ENCODE measurements at regions not wholly inside any gene's neighbourhood (a gene's known extent, or its start where the extent isn't known, plus 50 kb on each side); places are given as distances from the start of the nearest gene placed in this dataset.

GRCh38 chr10:24118246-24118645 lies 90.7 kb upstream of the KIAA1217 start:
- H3K27ac ChIP-seq, result no peak overlapping the region
- no peaks in the 10 kb centered on the region for H3K4me1 ChIP-seq (replicated peaks; ENCODE audit: insufficient read depth)
- no peak overlapping the region for H3K4me3 ChIP-seq
- H3K27me3 ChIP-seq (ENCODE audit: insufficient read depth, low read depth), result no peaks in the 10 kb centered on the region
- no peak overlapping the region for H2AFZ ChIP-seq
- POLR2A ChIA-PET (ENCODE audit: unreplicated experiment), result no interaction called here
- no peaks in the 10 kb centered on the region for H3K36me3 ChIP-seq (ENCODE audit: low read depth)
- no peaks in the 10 kb centered on the region for H3F3A ChIP-seq (ENCODE audit: insufficient read depth, low read depth)
- no TSS peak for BruUV-seq (replicated peaks)
- no peaks in the 10 kb centered on the region for H3K79me2 ChIP-seq (ENCODE audit: low read depth)
- CTCF ChIA-PET, result no interaction called here
- no peaks in the 10 kb centered on the region for H4K20me1 ChIP-seq (ENCODE audit: insufficient read depth)
- TF ChIP-seq CTCF (conservative IDR thresholded peaks at IDR 0.05) (no peak), EZH2 (IDR thresholded peaks at IDR 0.05; ENCODE audit: low read depth) (no peak)
- H3K4me2 ChIP-seq, result no peak overlapping the region
- no peak for DNase-seq
- no peaks in the 10 kb centered on the region for H3K9me2 ChIP-seq (ENCODE audit: insufficient read depth)
- intact Hi-C loops (cut with micrococcal nuclease; ENCODE audit: unreplicated experiment), result no loop called here
- H3K9me3 ChIP-seq (ENCODE audit: insufficient read depth, low read depth), result no peaks in the 10 kb centered on the region

- ChIA-PET CTCF (no interaction called here), POLR2A (ENCODE audit: unreplicated experiment) (no interaction called here)
- BruUV-seq (replicated peaks), result no TSS peak
These were observed 89.0 kb upstream of the KIAA1217 start for GRCh38 chr10:24119896-24120295.

GRCh38 chr10:24120646-24121045 lies 88.3 kb upstream of the KIAA1217 start:
- Histone ChIP-seq H3K9me3 (ENCODE audit: insufficient read depth, low read depth) (no peaks in the 10 kb centered on the region), H3K27me3 (ENCODE audit: insufficient read depth, low read depth) (no peaks in the 10 kb centered on the region), H3K4me3 (no peak overlapping the region), H2AFZ (no peak overlapping the region), H3K4me2 (no peak overlapping the region), H3F3A (ENCODE audit: insufficient read depth, low read depth) (no peaks in the 10 kb centered on the region), H3K79me2 (ENCODE audit: low read depth) (no peaks in the 10 kb centered on the region), H3K4me1 (replicated peaks; ENCODE audit: insufficient read depth) (no peaks in the 10 kb centered on the region), H3K9me2 (ENCODE audit: insufficient read depth) (no peaks in the 10 kb centered on the region), H3K36me3 (ENCODE audit: low read depth) (no peaks in the 10 kb centered on the region), H4K20me1 (ENCODE audit: insufficient read depth) (no peaks in the 10 kb centered on the region), H3K27ac (no peak overlapping the region)
- ChIA-PET CTCF (no interaction called here), POLR2A (ENCODE audit: unreplicated experiment) (no interaction called here)
- no TSS peak for BruUV-seq (replicated peaks)
- intact Hi-C loops (cut with micrococcal nuclease; ENCODE audit: unreplicated experiment), result no loop called here
- no peak for DNase-seq
- TF ChIP-seq EZH2 (IDR thresholded peaks at IDR 0.05; ENCODE audit: low read depth) (no peak), CTCF (conservative IDR thresholded peaks at IDR 0.05) (no peak)

More at GRCh38 chr10:24119896-24120295, 89.0 kb upstream of the KIAA1217 start:
- DNase-seq, result no peak
- no peaks in the 10 kb centered on the region for H3F3A ChIP-seq (ENCODE audit: insufficient read depth, low read depth)
- H2AFZ ChIP-seq, result no peak overlapping the region
- H3K4me1 ChIP-seq (replicated peaks; ENCODE audit: insufficient read depth), result no peaks in the 10 kb centered on the region
- H3K36me3 ChIP-seq (ENCODE audit: low read depth), result no peaks in the 10 kb centered on the region
- no peak overlapping the region for H3K4me2 ChIP-seq
- no peaks in the 10 kb centered on the region for H3K9me2 ChIP-seq (ENCODE audit: insufficient read depth)
- no peaks in the 10 kb centered on the region for H3K79me2 ChIP-seq (ENCODE audit: low read depth)
- no peaks in the 10 kb centered on the region for H3K27me3 ChIP-seq (ENCODE audit: insufficient read depth, low read depth)
- intact Hi-C loops (cut with micrococcal nuclease; ENCODE audit: unreplicated experiment), result no loop called here
- no peak overlapping the region for H3K4me3 ChIP-seq
- no peak overlapping the region for H3K27ac ChIP-seq
- H3K9me3 ChIP-seq (ENCODE audit: insufficient read depth, low read depth), result no peaks in the 10 kb centered on the region
- TF ChIP-seq CTCF (conservative IDR thresholded peaks at IDR 0.05) (no peak), EZH2 (IDR thresholded peaks at IDR 0.05; ENCODE audit: low read depth) (no peak)
- H4K20me1 ChIP-seq (ENCODE audit: insufficient read depth), result no peaks in the 10 kb centered on the region
